Limb (tissue), 2 donors: ENCODE measurements at regions not wholly inside any gene's neighbourhood (a gene's known extent, or its start where the extent isn't known, plus 50 kb on each side); places are given as distances from the start of the nearest gene placed in this dataset.
"Not testable (repeated sequence)": the region's sequence is repeated elsewhere in the genome, so short reads cannot be mapped to it uniquely, and the experiment has no call there.

Experiments used
- DNase-seq, 2 donors: peaks; one replicate each; pipeline ENCODE4 v3.0.0-alpha.2; 2016; ENCODE audit errors: extremely low spot score in 2 of 2

- DNase-seq: no peak
These were observed 131.9 kb downstream of the NPR3 start for GRCh38 chr5:32842813-32843530.

- DNase-seq: no peak
These were observed 132.4 kb downstream of the NPR3 start for GRCh38 chr5:32843531-32843895.

DNA sequence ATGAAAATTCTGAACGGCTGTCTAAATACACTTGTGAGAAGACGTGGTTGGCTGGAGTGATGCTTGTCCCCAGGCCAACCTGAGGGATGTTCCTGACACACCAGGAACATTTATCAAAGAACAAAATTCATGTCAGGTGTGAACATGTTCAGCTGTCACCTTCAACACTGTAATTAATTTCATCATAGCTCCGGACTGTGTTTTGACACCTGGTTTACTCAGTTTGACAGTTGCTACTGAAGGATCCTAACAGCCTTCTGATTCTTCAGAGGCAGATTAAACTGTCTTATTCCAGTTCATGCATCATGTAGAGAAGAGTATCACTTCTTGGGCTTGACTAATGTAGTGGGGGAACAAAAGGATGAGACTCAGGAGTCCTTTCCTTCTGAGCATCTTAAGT is 134.1 kb downstream of the NPR3 start:
- no peak for DNase-seq

GRCh38 chr5:32848120-32848519 is 137.0 kb downstream of the NPR3 start:
- DNase-seq: no peak

GRCh38 chr5:32848681-32849080 is 137.6 kb downstream of the NPR3 start:
- no peak for DNase-seq

DNA sequence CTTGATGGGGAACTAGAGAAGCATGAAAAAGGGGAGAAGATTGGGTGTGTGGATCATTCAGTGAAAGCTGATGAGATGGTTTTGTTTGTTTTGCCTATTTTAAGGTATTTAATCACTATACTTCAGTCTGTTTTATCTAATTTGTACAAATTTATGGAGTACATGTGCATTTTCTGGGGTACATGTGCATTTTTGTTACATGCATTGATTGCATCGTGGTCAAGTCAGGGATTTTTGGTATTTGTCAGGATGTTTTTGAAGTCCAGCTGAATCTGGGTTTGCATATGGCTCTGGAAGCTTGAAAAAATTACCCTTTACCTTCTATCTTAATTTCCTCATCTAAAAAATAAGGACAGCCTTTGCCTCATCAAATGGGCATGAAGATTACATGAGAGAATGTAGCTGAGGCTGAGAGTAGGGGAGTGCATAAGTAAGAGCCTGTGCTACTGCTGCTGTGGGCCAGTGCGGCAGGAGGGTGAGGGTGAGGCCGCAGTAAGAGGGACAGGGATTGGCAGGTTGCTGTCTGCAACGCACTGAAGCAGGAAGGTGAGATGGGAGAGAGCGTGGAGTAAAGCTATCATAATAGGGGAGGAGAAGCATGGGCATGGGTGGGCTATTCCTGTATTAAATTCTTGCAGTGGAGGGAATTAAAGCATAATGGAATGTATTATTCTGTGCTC is 139.8 kb downstream of the NPR3 start:
- no peak for DNase-seq

GRCh38 chr5:32851559-32852173 is 140.5 kb downstream of the NPR3 start:
- no peak for DNase-seq

GRCh38 chr5:32852535-32852934 is 141.4 kb downstream of the NPR3 start:
- DNase-seq: peak in 1 of 2 donors; percentile 37

- no peak for DNase-seq
These were observed 141.9 kb downstream of the NPR3 start for GRCh38 chr5:32852976-32853375.

DNA sequence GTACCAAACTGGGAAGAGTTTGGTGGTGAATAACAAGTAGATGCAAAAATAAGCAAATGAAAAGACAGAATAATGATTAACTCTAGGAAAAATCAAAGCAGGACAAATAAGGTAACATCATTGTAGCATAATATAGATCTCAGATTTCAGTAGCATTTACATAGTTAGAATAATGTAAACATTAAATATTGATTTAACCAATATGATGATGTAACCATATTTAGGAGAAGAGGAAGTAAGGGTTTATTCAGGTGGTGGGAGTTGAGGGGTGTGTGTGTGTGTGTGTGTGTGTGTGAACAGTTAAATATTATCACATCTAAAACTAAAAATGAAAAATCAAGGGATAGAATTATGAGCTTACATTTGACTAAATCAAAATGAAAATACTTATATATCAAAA is 143.4 kb downstream of the NPR3 start:
- no peak for DNase-seq

DNA sequence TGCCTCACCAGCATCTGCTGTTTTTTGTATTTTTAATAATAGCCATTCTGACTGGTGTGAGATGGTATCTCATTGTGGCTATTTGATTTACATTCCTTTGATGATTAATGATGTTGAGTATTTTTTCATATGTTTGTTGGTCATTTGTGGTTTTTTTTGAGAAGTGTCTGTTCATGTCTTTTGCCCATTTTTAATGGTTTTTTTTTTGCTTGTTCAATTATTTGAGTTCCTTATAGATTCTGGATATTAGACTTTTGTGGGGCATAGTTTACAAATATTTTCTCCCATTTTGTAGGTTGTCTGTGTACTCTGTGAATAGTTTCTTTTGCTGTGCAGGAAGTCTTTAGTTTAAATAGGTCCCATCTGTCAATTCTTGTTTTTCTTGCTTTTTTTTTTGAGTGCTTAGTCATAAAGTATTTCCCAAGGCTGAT is 148.1 kb downstream of the NPR3 start:
- DNase-seq: no peak

GRCh38 chr5:32865475-32865874 is 154.4 kb downstream of the NPR3 start:
- peak in 1 of 2 donors; percentile 32 for DNase-seq

GRCh38 chr5:32866138-32866537 is 155.0 kb downstream of the NPR3 start:
- DNase-seq: no peak

DNA sequence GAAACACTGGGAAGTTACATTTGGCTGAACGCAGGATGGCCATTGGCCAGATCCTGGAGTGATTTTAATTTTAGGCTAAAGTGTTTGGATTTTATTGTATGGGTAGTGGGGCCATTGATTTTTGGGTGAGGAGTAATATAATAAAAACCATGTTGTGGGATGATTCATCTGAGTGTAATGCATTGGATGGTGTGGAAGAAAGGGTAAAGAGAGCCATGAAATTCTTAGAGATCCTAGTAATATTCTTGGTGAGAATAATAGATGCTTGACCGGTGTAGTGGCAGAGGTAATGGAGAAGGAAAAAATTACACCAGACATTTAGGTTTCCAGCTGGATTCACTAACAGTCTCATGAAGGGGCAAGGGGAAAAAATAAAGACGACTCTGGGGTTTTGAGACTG is 158.1 kb downstream of the NPR3 start:
- DNase-seq: no peak

- no peak for DNase-seq
These were observed 165.7 kb downstream of the NPR3 start for GRCh38 chr5:32876791-32877190.

DNA sequence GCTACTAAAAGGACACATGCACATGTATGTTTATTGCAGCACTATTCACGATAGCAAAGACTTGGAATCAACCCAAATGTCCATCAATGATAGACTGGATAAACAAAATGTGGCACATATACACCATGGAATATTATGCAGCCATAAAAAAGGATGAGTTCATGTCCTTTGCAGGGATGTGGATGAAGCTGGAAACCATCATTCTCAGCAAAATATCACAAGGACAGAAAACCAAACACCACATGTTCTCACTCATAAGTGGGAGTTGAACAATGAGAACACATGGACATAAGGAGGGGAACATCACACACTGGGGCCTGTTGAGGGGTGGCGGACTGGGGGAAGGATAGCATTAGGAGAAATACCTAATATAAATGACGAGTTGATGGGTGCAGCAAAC is 168.2 kb downstream of the NPR3 start:
- DNase-seq: not testable (repeated sequence)

- DNase-seq: no peak
These were observed 169.7 kb downstream of the NPR3 start for GRCh38 chr5:32880796-32881195.

GRCh38 chr5:32887390-32887789 is 176.3 kb downstream of the NPR3 start:
- DNase-seq: no peak

GRCh38 chr5:32889078-32889477 is 178.0 kb downstream of the NPR3 start:
- DNase-seq: no peak

GRCh38 chr5:32903613-32904012 is 192.5 kb downstream of the NPR3 start:
- DNase-seq: no peak

DNA sequence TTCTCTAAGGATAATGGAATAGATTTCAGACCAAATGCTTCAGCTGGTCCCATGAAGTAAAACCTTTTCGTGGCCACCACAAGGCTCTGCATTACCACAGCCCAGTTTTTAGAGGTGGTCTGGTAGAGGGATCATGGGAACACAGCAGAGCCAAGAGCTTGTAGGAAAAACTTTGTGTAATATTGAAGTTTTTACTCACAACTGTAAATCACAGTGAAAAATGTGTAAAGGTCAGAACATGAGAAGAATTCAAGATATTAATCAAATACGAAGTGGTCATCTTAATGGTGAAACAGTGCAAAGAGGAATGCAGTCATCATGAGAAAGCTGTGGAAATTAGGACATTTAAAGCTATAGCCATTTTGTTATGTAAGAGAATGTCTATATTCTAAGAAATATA is 197.5 kb downstream of the NPR3 start:
- DNase-seq: no peak

- DNase-seq: no peak
These were observed 198.1 kb downstream of the NPR3 start for GRCh38 chr5:32909207-32909606.

GRCh38 chr5:32916648-32917047 is 205.5 kb downstream of the NPR3 start:
- no peak for DNase-seq
